HG02852 (cell line): ENCODE measurements at regions not wholly inside any gene's neighbourhood (a gene's known extent, or its start where the extent isn't known, plus 50 kb on each side); places are given as distances from the start of the nearest gene placed in this dataset.

ENCODE experiments used
- ATAC-seq: cut with Tn5 transposase; IDR thresholded peaks from one replicate; pipeline ENCODE4 v1.9.1; 2021; ENCODE audit warnings: mild to moderate bottlenecking, moderate library complexity; ENCODE audit not compliant: unreplicated experiment

- ATAC-seq, result no peak
These were observed 282.9 kb upstream of the ATP10B start for GRCh38 chr5:161134956-161135355.

GRCh38 chr5:161134083-161134482 is 282.1 kb upstream of the ATP10B start:
- ATAC-seq, result no peak

- no peak for ATAC-seq
These were observed 263.9 kb upstream of the ATP10B start for GRCh38 chr5:161115941-161116340.

- ATAC-seq, result no peak
These were observed 260.4 kb upstream of the ATP10B start for GRCh38 chr5:161112371-161112770.

GRCh38 chr5:161105525-161105924 is 253.5 kb upstream of the ATP10B start:
- no peak for ATAC-seq

GRCh38 chr5:161098516-161098915 is 246.5 kb upstream of the ATP10B start:
- ATAC-seq, result no peak

- no peak for ATAC-seq
These were observed 244.6 kb upstream of the ATP10B start for GRCh38 chr5:161096581-161096980.

- ATAC-seq, result no peak
These were observed 243.9 kb upstream of the ATP10B start for GRCh38 chr5:161095953-161096352.

- ATAC-seq, result no peak
These were observed 242.4 kb upstream of the ATP10B start for GRCh38 chr5:161094411-161094810.

- ATAC-seq, result no peak
These were observed 241.1 kb upstream of the ATP10B start for GRCh38 chr5:161093100-161093499.

- no peak for ATAC-seq
These were observed 237.6 kb upstream of the ATP10B start for GRCh38 chr5:161089569-161089968.

- no peak for ATAC-seq
These were observed 234.4 kb upstream of the ATP10B start for GRCh38 chr5:161086461-161086860.

GRCh38 chr5:161085056-161085455 is 233.0 kb upstream of the ATP10B start:
- ATAC-seq, result no peak

GRCh38 chr5:161084115-161084514 is 232.1 kb upstream of the ATP10B start:
- ATAC-seq, result no peak

- ATAC-seq, result no peak
These were observed 226.8 kb upstream of the ATP10B start for GRCh38 chr5:161078793-161079192.

GRCh38 chr5:161077936-161078545 is 226.0 kb upstream of the ATP10B start:
- ATAC-seq, result no peak

GRCh38 chr5:161077496-161077895 is 225.5 kb upstream of the ATP10B start:
- no peak for ATAC-seq

GRCh38 chr5:161064781-161065180 is 212.8 kb upstream of the ATP10B start:
- ATAC-seq, result no peak

GRCh38 chr5:161064297-161064696 is 212.3 kb upstream of the ATP10B start:
- ATAC-seq, result no peak

- no peak for ATAC-seq
These were observed 206.8 kb upstream of the ATP10B start for GRCh38 chr5:161058781-161059180.

GRCh38 chr5:161051920-161052500 is 200.0 kb upstream of the ATP10B start:
- ATAC-seq, result no peak

GRCh38 chr5:161047024-161047423 is 195.0 kb upstream of the ATP10B start:
- no peak for ATAC-seq

GRCh38 chr5:161042862-161043261 is 190.9 kb upstream of the ATP10B start:
- no peak for ATAC-seq
